Liver (tissue), 8 donors: ENCODE measurements at regions not wholly inside any gene's neighbourhood (a gene's known extent, or its start where the extent isn't known, plus 50 kb on each side); places are given as distances from the start of the nearest gene placed in this dataset.

ENCODE experiments used
- DNase-seq: peaks from one replicate; pipeline ENCODE4 v3.0.0-alpha.2; 2017; ENCODE audit warnings: low spot score
- H3K27ac ChIP-seq, 2 donors: one replicate each; pipeline ENCODE4 v1.7.0; 2013; ENCODE audit warnings: inconsistent platforms in 2 of 2, low read length in 2 of 2, control low read depth in 1 of 2, low read depth in 1 of 2, mild to moderate bottlenecking in 1 of 2
- H3K27me3 ChIP-seq, 4 donors: one replicate each; pipeline versions ENCODE4 v1.6.1 to v1.7.0; 2013; ENCODE audit warnings: low read length in 3 of 4, inconsistent platforms in 1 of 4, mild to moderate bottlenecking in 1 of 4, moderate library complexity in 1 of 4; ENCODE audit not compliant: control insufficient read depth in 4 of 4, insufficient read depth in 4 of 4
- H3K36me3 ChIP-seq, 4 donors: one replicate each; pipeline versions ENCODE4 v1.6.1 to v1.7.0; 2013; ENCODE audit warnings: low read length in 3 of 4, mild to moderate bottlenecking in 3 of 4, low read depth in 1 of 4, moderate library complexity in 1 of 4; ENCODE audit not compliant: control insufficient read depth in 4 of 4, insufficient read depth in 3 of 4
- H3K4me1 ChIP-seq, 4 donors: one replicate each; pipeline versions ENCODE4 v1.6.1 to v1.7.0; 2013; ENCODE audit warnings: low read length in 3 of 4, mild to moderate bottlenecking in 3 of 4, moderate library complexity in 1 of 4; ENCODE audit not compliant: control insufficient read depth in 4 of 4, insufficient read depth in 4 of 4
- H3K4me3 ChIP-seq, 3 donors: one replicate each; pipeline versions ENCODE4 v1.6.1 to v1.7.0; 2013; ENCODE audit warnings: low read length in 3 of 3, control low read depth in 1 of 3, low read depth in 1 of 3, mild to moderate bottlenecking in 1 of 3
- H3K9ac ChIP-seq, 2 donors: one replicate each; pipeline ENCODE4 v1.7.0; 2013; ENCODE audit warnings: low read length in 2 of 2, mild to moderate bottlenecking in 2 of 2, moderate library complexity in 2 of 2, control low read depth in 1 of 2, low read depth in 1 of 2
- H3K9me3 ChIP-seq, 4 donors: one replicate each; pipeline versions ENCODE4 v1.6.1 to v1.7.0; 2013; ENCODE audit warnings: low read length in 3 of 4; ENCODE audit not compliant: control insufficient read depth in 4 of 4
- EGR1 ChIP-seq, 2 donors: IDR thresholded peaks; 2 replicates each; pipeline ENCODE4 v1.6.1; 2016 to 2018; ENCODE audit warnings: antibody characterized with exemption in 2 of 2, low read depth in 2 of 2
- FOXA1 ChIP-seq: IDR thresholded peaks from 2 replicates; pipeline ENCODE4 v1.6.1; 2016; ENCODE audit warnings: antibody characterized with exemption
- FOXA2 ChIP-seq: IDR thresholded peaks from 2 replicates; pipeline ENCODE4 v1.6.1; 2016; ENCODE audit warnings: antibody characterized with exemption
- GABPA ChIP-seq, 2 donors: IDR thresholded peaks in 1 of 2; conservative IDR thresholded peaks in 1 of 2; 2 replicates each; pipeline ENCODE4 v1.6.1; 2016; ENCODE audit warnings: antibody characterized with exemption in 2 of 2, mild to moderate bottlenecking in 1 of 2, moderate library complexity in 1 of 2
- HNF4A ChIP-seq, 2 donors: conservative IDR thresholded peaks; 2 replicates each; pipeline ENCODE4 v1.6.1; 2016; ENCODE audit warnings: antibody characterized with exemption in 2 of 2, mild to moderate bottlenecking in 2 of 2
- HNF4G ChIP-seq: IDR thresholded peaks from 2 replicates; pipeline ENCODE4 v1.6.1; 2016; ENCODE audit warnings: antibody characterized with exemption
- JUND ChIP-seq, 2 donors: IDR thresholded peaks; 2 replicates each; pipeline ENCODE4 v1.6.1; 2016; ENCODE audit warnings: antibody characterized with exemption in 2 of 2
- NR2F2 ChIP-seq: IDR thresholded peaks from 2 replicates; pipeline ENCODE4 v1.6.1; 2016; ENCODE audit warnings: antibody characterized with exemption
- RAD21 ChIP-seq, 2 donors: IDR thresholded peaks; 2 replicates each; pipeline ENCODE4 v1.6.1; 2016; ENCODE audit warnings: antibody characterized with exemption in 2 of 2, mild to moderate bottlenecking in 2 of 2
- RXRA ChIP-seq, 2 donors: IDR thresholded peaks; 2 replicates each; pipeline ENCODE4 v1.6.1; 2017 to 2018; ENCODE audit warnings: antibody characterized with exemption in 2 of 2, mild to moderate bottlenecking in 1 of 2
- SP1 ChIP-seq: IDR thresholded peaks from 2 replicates; pipeline ENCODE4 v1.6.1; 2018; ENCODE audit warnings: antibody characterized with exemption, mild to moderate bottlenecking
- TAF1 ChIP-seq: conservative IDR thresholded peaks from 2 replicates; pipeline ENCODE4 v1.6.1; 2016; ENCODE audit warnings: antibody characterized with exemption, mild to moderate bottlenecking
- YY1 ChIP-seq: IDR thresholded peaks from 2 replicates; pipeline ENCODE4 v1.6.1; 2016; ENCODE audit warnings: antibody characterized with exemption, mild to moderate bottlenecking
- WGBS: extraction: QIAGEN DNeasy Blood & Tissue Kit; methylation state at CpG from one replicate; pipeline ENCODE4 v1.1.7; 2013; 5-methylcytosine and 5-hydroxymethylcytosine counted together
- TF ChIP-seq, protein P1 (sequence below): IDR thresholded peaks from 2 replicates; pipeline ENCODE4 v1.6.1; 2016; ENCODE audit warnings: antibody characterized with exemption
- TF ChIP-seq, protein P2 (sequence below): IDR thresholded peaks from 2 replicates; pipeline ENCODE4 v1.6.1; 2016; ENCODE audit warnings: antibody characterized with exemption
- TF ChIP-seq, protein P3 (sequence below): fragments of 150-350 bp; IDR thresholded peaks from 2 replicates; pipeline ENCODE4 v1.5.1; 2017; ENCODE audit warnings: improper control_type of control experiment, low read depth, low read length; ENCODE audit not compliant: missing input control
- TF ChIP-seq, protein P4 (sequence below): IDR thresholded peaks from 2 replicates; pipeline ENCODE4 v1.6.1; 2016; ENCODE audit warnings: antibody characterized with exemption, mild to moderate bottlenecking
- TF ChIP-seq, protein P5 (sequence below): IDR thresholded peaks from 2 replicates; pipeline ENCODE4 v1.6.1; 2016; ENCODE audit warnings: antibody characterized with exemption
- donor health status: healthy.
- donor health status: healthy.
- donor health status: healthy.
- donor health status: healthy.
- donor health status: healthy.

DNA sequence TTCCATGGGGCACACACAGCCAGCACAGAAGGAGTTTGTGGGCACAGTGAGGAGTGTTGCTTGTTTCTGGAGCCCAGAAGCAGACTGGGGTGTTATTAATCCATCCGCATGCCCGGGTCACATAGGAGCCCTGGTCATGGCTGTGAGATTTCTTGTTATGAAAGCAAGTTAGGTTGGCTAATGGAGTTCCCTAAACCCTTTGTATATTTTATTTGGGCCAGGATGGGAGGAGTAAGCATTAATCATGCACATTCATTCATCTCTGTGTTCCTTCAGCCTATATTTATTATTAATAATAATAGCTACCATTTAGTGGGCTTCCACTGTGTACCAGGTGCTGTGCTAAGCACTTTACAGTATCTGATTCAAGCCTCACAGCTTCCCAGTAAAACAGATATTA lies 200.6 kb upstream of the CDH5 start:
- no peaks in the 10 kb centered on the region for H3K36me3 ChIP-seq
- DNase-seq = no peak
- H3K27ac ChIP-seq = no peak overlapping the region
- no peak overlapping the region for H3K9ac ChIP-seq
- H3K4me3 ChIP-seq = no peak overlapping the region
- H3K4me1 ChIP-seq = no peaks in the 10 kb centered on the region
- 48% methylated on average over 2 of the region's 2 CpGs for WGBS
- no peaks in the 10 kb centered on the region for H3K27me3 ChIP-seq
- no peaks in the 10 kb centered on the region for H3K9me3 ChIP-seq
- TF ChIP-seq FOXA2 (no peak), SP1 (no peak), EGR1 (IDR thresholded peaks at IDR 0.05; ENCODE audit: low read depth in 2 of 2) (no peak), JUND (IDR thresholded peaks at IDR 0.05) (no peak), TAF1 (no peak), NR2F2 (no peak), GABPA (IDR thresholded peaks at IDR 0.05 in 1 of 2, conservative IDR thresholded peaks at IDR 0.05 in 1 of 2) (no peak), RAD21 (IDR thresholded peaks at IDR 0.05) (no peak), RXRA (IDR thresholded peaks at IDR 0.05) (no peak), FOXA1 (no peak), HNF4G (no peak), YY1 (no peak), HNF4A (conservative IDR thresholded peaks at IDR 0.05) (no peak)
- TF ChIP-seq, protein P1, sequence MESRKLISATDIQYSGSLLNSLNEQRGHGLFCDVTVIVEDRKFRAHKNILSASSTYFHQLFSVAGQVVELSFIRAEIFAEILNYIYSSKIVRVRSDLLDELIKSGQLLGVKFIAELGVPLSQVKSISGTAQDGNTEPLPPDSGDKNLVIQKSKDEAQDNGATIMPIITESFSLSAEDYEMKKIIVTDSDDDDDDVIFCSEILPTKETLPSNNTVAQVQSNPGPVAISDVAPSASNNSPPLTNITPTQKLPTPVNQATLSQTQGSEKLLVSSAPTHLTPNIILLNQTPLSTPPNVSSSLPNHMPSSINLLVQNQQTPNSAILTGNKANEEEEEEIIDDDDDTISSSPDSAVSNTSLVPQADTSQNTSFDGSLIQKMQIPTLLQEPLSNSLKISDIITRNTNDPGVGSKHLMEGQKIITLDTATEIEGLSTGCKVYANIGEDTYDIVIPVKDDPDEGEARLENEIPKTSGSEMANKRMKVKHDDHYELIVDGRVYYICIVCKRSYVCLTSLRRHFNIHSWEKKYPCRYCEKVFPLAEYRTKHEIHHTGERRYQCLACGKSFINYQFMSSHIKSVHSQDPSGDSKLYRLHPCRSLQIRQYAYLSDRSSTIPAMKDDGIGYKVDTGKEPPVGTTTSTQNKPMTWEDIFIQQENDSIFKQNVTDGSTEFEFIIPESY = no peak
- TF ChIP-seq, protein P2, sequence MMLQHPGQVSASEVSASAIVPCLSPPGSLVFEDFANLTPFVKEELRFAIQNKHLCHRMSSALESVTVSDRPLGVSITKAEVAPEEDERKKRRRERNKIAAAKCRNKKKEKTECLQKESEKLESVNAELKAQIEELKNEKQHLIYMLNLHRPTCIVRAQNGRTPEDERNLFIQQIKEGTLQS = no peak
- TF ChIP-seq, protein P3, sequence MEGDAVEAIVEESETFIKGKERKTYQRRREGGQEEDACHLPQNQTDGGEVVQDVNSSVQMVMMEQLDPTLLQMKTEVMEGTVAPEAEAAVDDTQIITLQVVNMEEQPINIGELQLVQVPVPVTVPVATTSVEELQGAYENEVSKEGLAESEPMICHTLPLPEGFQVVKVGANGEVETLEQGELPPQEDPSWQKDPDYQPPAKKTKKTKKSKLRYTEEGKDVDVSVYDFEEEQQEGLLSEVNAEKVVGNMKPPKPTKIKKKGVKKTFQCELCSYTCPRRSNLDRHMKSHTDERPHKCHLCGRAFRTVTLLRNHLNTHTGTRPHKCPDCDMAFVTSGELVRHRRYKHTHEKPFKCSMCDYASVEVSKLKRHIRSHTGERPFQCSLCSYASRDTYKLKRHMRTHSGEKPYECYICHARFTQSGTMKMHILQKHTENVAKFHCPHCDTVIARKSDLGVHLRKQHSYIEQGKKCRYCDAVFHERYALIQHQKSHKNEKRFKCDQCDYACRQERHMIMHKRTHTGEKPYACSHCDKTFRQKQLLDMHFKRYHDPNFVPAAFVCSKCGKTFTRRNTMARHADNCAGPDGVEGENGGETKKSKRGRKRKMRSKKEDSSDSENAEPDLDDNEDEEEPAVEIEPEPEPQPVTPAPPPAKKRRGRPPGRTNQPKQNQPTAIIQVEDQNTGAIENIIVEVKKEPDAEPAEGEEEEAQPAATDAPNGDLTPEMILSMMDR = no peak
- TF ChIP-seq, protein P4, sequence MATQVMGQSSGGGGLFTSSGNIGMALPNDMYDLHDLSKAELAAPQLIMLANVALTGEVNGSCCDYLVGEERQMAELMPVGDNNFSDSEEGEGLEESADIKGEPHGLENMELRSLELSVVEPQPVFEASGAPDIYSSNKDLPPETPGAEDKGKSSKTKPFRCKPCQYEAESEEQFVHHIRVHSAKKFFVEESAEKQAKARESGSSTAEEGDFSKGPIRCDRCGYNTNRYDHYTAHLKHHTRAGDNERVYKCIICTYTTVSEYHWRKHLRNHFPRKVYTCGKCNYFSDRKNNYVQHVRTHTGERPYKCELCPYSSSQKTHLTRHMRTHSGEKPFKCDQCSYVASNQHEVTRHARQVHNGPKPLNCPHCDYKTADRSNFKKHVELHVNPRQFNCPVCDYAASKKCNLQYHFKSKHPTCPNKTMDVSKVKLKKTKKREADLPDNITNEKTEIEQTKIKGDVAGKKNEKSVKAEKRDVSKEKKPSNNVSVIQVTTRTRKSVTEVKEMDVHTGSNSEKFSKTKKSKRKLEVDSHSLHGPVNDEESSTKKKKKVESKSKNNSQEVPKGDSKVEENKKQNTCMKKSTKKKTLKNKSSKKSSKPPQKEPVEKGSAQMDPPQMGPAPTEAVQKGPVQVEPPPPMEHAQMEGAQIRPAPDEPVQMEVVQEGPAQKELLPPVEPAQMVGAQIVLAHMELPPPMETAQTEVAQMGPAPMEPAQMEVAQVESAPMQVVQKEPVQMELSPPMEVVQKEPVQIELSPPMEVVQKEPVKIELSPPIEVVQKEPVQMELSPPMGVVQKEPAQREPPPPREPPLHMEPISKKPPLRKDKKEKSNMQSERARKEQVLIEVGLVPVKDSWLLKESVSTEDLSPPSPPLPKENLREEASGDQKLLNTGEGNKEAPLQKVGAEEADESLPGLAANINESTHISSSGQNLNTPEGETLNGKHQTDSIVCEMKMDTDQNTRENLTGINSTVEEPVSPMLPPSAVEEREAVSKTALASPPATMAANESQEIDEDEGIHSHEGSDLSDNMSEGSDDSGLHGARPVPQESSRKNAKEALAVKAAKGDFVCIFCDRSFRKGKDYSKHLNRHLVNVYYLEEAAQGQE = no peak
- TF ChIP-seq, protein P5, sequence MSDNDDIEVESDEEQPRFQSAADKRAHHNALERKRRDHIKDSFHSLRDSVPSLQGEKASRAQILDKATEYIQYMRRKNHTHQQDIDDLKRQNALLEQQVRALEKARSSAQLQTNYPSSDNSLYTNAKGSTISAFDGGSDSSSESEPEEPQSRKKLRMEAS = no peak
